Motor neuron (in vitro differentiated cells): ENCODE measurements at regions not wholly inside any gene's neighbourhood (a gene's known extent, or its start where the extent isn't known, plus 50 kb on each side); places are given as distances from the start of the nearest gene placed in this dataset.

Experiments used
- ATAC-seq, 8 experiments: fragments of 200-7000 bp; cut with Tn5 transposase; replicated peaks in 6 of 8; 2 replicates each; pipeline ENCODE4 v1.8.0; 2021; ENCODE audit warnings: mild to moderate bottlenecking in 8 of 8, moderate library complexity in 8 of 8
- H3K27ac ChIP-seq, 2 donors: fragments of 250-450 bp; sonication (Bioruptor Pico); 2 replicates each; pipeline ENCODE4 v1.9.0; 2021; ENCODE audit warnings: antibody characterized with exemption in 2 of 2, mild to moderate bottlenecking in 2 of 2, moderate library complexity in 1 of 2
- H3K4me1 ChIP-seq, 2 donors: fragments of 250-450 bp; sonication (Bioruptor Pico); replicated peaks in 1 of 2; 2 replicates each; pipeline ENCODE4 v1.6.1; 2021; ENCODE audit warnings: antibody characterized with exemption in 2 of 2, mild to moderate bottlenecking in 2 of 2, moderate library complexity in 1 of 2
- H3K4me3 ChIP-seq, 5 donors: fragments of 250-450 bp; sonication (Bioruptor Pico); 2 replicates each; pipeline ENCODE4 v1.9.0; 2021; ENCODE audit warnings: antibody characterized with exemption in 5 of 5, mild to moderate bottlenecking in 5 of 5, moderate library complexity in 4 of 5
- WGBS, 10 experiments: fragments of 450-650 bp; shearing (Covaris generic); methylation state at CpG; one replicate each; pipeline ENCODE4 v1.0.0; 2022; 5-methylcytosine and 5-hydroxymethylcytosine counted together
- in situ Hi-C, 9 experiments: fragments of 400-800 bp; cut with MboI; loops; one replicate each; pipeline ENCODE4 v1.15.0; 2021; ENCODE audit warnings: low sequenced_read_pairs in 9 of 9, low pct_unique_long_range_greater_than_20kb in 2 of 9; ENCODE audit not compliant: unreplicated experiment in 9 of 9

- Histone ChIP-seq H3K27ac (no peak overlapping the region), H3K4me3 (no peak overlapping the region), H3K4me1 (peaks cover 11 to 30% of the 10 kb centered on the region in 2 donors)
- 63 to 100% (median 84%) methylated on average over 2 to 5 of the region's 5 CpGs; no CpG with 5 or more reads in 1 of the 10 experiments for WGBS, 10 experiments
- peak in 2 of 8 experiments; percentile 13 to 35 for ATAC-seq
- in situ Hi-C loops, result no loop called here
Observed at GRCh38 chr3:177437513-177438337, 240.4 kb upstream of the TBL1XR1 start.

- in situ Hi-C loops, result no loop called here
- H3K27ac ChIP-seq, result no peak overlapping the region
- H3K4me1 ChIP-seq, result peaks cover 11 to 30% of the 10 kb centered on the region in 2 donors
- 36 to 100% (median 100%) methylated on average over 2 to 7 of the region's 7 CpGs; no CpG with 5 or more reads in 2 of the 10 experiments for WGBS, 10 experiments
- no peak overlapping the region for H3K4me3 ChIP-seq
- no peak for ATAC-seq
Observed at GRCh38 chr3:177438596-177439220, 241.4 kb upstream of the TBL1XR1 start.

GRCh38 chr3:177439694-177440269 lies 242.5 kb upstream of the TBL1XR1 start:
- WGBS, 10 experiments, result 6 to 100% (median 80%) methylated on average over 1 to 3 of the region's 3 CpGs; no CpG with 5 or more reads in 1 of the 10 experiments
- peak in 1 of 8 experiments; percentile 22 for ATAC-seq
- H3K27ac ChIP-seq, result no peak overlapping the region
- no peak overlapping the region for H3K4me3 ChIP-seq
- H3K4me1 ChIP-seq, result peaks cover 11 to 30% of the 10 kb centered on the region in 2 donors
- in situ Hi-C loops, result no loop called here

GRCh38 chr3:177440456-177441104 lies 243.3 kb upstream of the TBL1XR1 start:
- ATAC-seq, result peak in 5 of 8 experiments; percentile 88 to 93 (median 90)
- 40 to 96% (median 69%) methylated on average over 1 to 8 of the region's 8 CpGs; no CpG with 5 or more reads in 2 of the 10 experiments for WGBS, 10 experiments
- Histone ChIP-seq H3K4me1 (peaks cover 11 to 30% of the 10 kb centered on the region in 2 donors), H3K27ac (peak overlapping the region in 1 of 2 donors; percentile 5), H3K4me3 (no peak overlapping the region)
- in situ Hi-C loops, result no loop called here

GRCh38 chr3:177441276-177441812 lies 244.1 kb upstream of the TBL1XR1 start:
- in situ Hi-C loops, result no loop called here
- peaks cover 13 to 37% of the 10 kb centered on the region in 2 donors for H3K4me1 ChIP-seq
- WGBS, 10 experiments, result 14 to 92% (median 65%) methylated on average over 1 of the region's 1 CpG; no CpG with 5 or more reads in 4 of the 10 experiments
- ATAC-seq, result no peak
- H3K27ac ChIP-seq, result no peak overlapping the region
- no peak overlapping the region for H3K4me3 ChIP-seq

GRCh38 chr3:177441813-177442646 lies 244.7 kb upstream of the TBL1XR1 start:
- in situ Hi-C loops, result no loop called here
- no peak overlapping the region for H3K4me3 ChIP-seq
- no peak overlapping the region for H3K27ac ChIP-seq
- H3K4me1 ChIP-seq, result peaks cover 19 to 42% of the 10 kb centered on the region in 2 donors
- no peak for ATAC-seq
- WGBS, 10 experiments, result 0 to 100% (median 96%) methylated on average over 1 to 10 of the region's 12 CpGs

GRCh38 chr3:177443469-177443868 lies 246.2 kb upstream of the TBL1XR1 start:
- 40 to 100% (median 73%) methylated on average over 1 to 3 of the region's 3 CpGs; no CpG with 5 or more reads in 2 of the 10 experiments for WGBS, 10 experiments
- in situ Hi-C loops, result no loop called here
- ATAC-seq, result peak in 1 of 8 experiments; percentile 14
- peaks cover 15 to 34% of the 10 kb centered on the region in 2 donors for H3K4me1 ChIP-seq
- no peak overlapping the region for H3K4me3 ChIP-seq
- no peak overlapping the region for H3K27ac ChIP-seq

GRCh38 chr3:177444696-177445095 lies 247.4 kb upstream of the TBL1XR1 start:
- Histone ChIP-seq H3K4me1 (peaks cover 19 to 36% of the 10 kb centered on the region in 2 donors), H3K4me3 (no peak overlapping the region), H3K27ac (no peak overlapping the region)
- ATAC-seq, result no peak
- in situ Hi-C loops, result no loop called here
- 80 to 100% (median 92%) methylated on average over 1 of the region's 1 CpG; no CpG with 5 or more reads in 4 of the 10 experiments for WGBS, 10 experiments

- in situ Hi-C loops, result no loop called here
- peak in 1 of 8 experiments; percentile 73 for ATAC-seq
Observed at GRCh38 chr3:177445549-177445948, 248.3 kb upstream of the TBL1XR1 start.

GRCh38 chr3:177446165-177446601 lies 248.9 kb upstream of the TBL1XR1 start:
- ATAC-seq, result peak in 5 of 8 experiments; percentile 50 to 73 (median 67)
- peaks cover 22 to 35% of the 10 kb centered on the region in 2 donors for H3K4me1 ChIP-seq
- WGBS, 10 experiments, result 6 to 91% (median 60%) methylated on average over 1 to 5 of the region's 6 CpGs; no CpG with 5 or more reads in 1 of the 10 experiments
- in situ Hi-C loops, result no loop called here
- peak overlapping the region; percentile 41 to 50 for H3K27ac ChIP-seq
- no peak overlapping the region for H3K4me3 ChIP-seq

More at GRCh38 chr3:177445549-177445948, 248.3 kb upstream of the TBL1XR1 start:
- Histone ChIP-seq H3K27ac (no peak overlapping the region), H3K4me1 (peaks cover 18 to 35% of the 10 kb centered on the region in 2 donors), H3K4me3 (no peak overlapping the region)

- WGBS, 10 experiments, result 17 to 100% (median 86%) methylated on average over 1 to 2 of the region's 3 CpGs; no CpG with 5 or more reads in 6 of the 10 experiments
- no peak for ATAC-seq
- Histone ChIP-seq H3K4me1 (peaks cover 33 to 49% of the 10 kb centered on the region in 2 donors), H3K4me3 (no peak overlapping the region), H3K27ac (no peak overlapping the region)
- in situ Hi-C loops, result no loop called here
Observed at GRCh38 chr3:177447938-177448337, 250.7 kb upstream of the TBL1XR1 start.

GRCh38 chr3:177448987-177449359 lies 251.7 kb upstream of the TBL1XR1 start:
- WGBS, 10 experiments, result 70 to 100% (median 94%) methylated on average over 1 to 3 of the region's 3 CpGs
- in situ Hi-C loops, result no loop called here
- Histone ChIP-seq H3K4me1 (peaks cover 36 to 55% of the 10 kb centered on the region in 2 donors), H3K4me3 (no peak overlapping the region), H3K27ac (no peak overlapping the region)
- no peak for ATAC-seq
